ENCODE measurements at regions not wholly inside any gene's neighbourhood (a gene's known extent, or its start where the extent isn't known, plus 50 kb on each side); places are given as distances from the start of the nearest gene placed in this dataset.

DNA sequence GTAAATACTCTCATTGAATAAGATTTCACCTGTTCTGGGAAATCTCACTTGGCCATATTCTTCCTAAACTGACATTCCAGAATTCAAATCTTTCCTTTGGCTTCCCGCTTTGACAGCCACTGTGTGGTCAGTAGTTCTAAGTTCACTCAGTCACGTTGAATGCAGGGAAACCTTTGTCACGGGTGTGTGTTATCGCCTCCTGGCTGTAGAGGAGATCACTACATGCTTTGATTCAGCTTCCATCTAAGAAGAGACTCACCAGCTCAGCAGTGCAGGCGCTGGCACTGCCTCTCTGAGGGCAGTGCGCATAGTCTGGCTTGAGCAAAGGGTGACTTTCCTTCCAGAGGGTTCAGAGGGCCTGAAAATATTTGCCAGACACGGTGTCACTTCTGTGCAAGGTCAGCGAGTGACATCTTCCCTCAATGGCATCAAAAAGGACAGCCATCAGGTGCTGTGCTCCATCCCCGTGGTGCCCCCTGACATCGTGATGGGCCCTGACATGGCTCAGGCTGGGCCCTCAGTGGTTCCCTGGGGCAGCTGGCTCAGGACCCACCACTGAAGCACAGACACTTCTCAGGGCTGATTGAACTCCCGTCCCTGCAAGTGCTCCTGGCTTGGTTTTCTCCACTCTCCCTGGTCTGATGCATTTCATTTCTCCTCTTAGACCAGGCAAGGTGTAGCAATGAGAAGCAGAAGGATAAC lies 635.4 kb upstream of the ARGLU1 start:
- intact Hi-C loops (cut with micrococcal nuclease): no loop called here
- TF ChIP-seq, protein P1, sequence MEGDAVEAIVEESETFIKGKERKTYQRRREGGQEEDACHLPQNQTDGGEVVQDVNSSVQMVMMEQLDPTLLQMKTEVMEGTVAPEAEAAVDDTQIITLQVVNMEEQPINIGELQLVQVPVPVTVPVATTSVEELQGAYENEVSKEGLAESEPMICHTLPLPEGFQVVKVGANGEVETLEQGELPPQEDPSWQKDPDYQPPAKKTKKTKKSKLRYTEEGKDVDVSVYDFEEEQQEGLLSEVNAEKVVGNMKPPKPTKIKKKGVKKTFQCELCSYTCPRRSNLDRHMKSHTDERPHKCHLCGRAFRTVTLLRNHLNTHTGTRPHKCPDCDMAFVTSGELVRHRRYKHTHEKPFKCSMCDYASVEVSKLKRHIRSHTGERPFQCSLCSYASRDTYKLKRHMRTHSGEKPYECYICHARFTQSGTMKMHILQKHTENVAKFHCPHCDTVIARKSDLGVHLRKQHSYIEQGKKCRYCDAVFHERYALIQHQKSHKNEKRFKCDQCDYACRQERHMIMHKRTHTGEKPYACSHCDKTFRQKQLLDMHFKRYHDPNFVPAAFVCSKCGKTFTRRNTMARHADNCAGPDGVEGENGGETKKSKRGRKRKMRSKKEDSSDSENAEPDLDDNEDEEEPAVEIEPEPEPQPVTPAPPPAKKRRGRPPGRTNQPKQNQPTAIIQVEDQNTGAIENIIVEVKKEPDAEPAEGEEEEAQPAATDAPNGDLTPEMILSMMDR (IDR thresholded peaks at IDR 0.05; ENCODE audit: unreplicated experiment): peak; percentile 33
- peak; percentile 30 for DNase-seq (ENCODE audit: unreplicated experiment)
- H3K27me3 Mint-ChIP-seq (ENCODE audit: insufficient read depth, unreplicated experiment): peaks cover 21% of the 10 kb centered on the region
- POLR2A ChIA-PET: no interaction called here
- no peaks in the 10 kb centered on the region for H3K36me3 Mint-ChIP-seq (ENCODE audit: insufficient read depth, unreplicated experiment)
- no peak overlapping the region for H3K4me3 Mint-ChIP-seq (ENCODE audit: unreplicated experiment)
- no peak overlapping the region for H3K27ac Mint-ChIP-seq (ENCODE audit: low read depth, unreplicated experiment)
- H3K4me1 Mint-ChIP-seq (ENCODE audit: insufficient read depth, unreplicated experiment): peaks cover 15% of the 10 kb centered on the region
- BruUV-seq (replicated peaks): no TSS peak
- CTCF ChIA-PET: interaction anchor here (0.6 to 4.5 kb wide), 16 partner anchors 8 to 1129 kb away, joined by 3 to 38 read pairs (median 3); no protein-coding TSS in a partner anchor
- no peaks in the 10 kb centered on the region for H3K9me3 Mint-ChIP-seq (ENCODE audit: unreplicated experiment)

DNA sequence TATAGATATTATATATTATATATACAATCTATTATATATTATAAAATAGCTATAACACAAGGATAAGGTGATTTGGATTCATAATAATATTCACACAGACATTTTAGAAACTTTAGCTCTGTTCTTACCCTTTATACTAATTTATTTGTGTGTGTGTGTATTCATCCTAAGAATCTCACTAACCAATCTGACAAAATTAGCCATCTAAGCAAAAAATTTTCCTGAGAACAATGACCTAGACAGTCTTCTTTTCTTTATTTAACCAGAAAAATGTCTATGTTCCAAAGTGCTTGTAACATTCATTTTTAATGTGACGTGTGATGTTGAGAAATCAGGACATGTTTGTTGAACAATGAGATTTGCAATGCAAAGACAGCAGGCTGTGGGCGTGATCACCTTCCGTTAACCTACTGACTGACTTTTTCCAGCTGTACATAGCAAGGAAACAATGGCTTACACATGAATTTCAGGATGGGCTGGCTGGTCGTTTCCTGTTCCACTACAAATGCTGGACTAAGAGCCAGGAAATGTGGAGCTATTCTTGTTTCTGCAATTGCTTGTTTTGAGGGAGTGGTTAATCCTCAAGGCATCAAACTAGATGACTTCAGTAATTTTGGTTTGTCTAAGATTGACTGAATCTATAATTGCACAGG lies 634.6 kb upstream of the ARGLU1 start:
- H3K4me3 Mint-ChIP-seq (ENCODE audit: unreplicated experiment): no peak overlapping the region
- H3K4me1 Mint-ChIP-seq (ENCODE audit: insufficient read depth, unreplicated experiment): peaks cover 15% of the 10 kb centered on the region
- peak; percentile 79 for DNase-seq (ENCODE audit: unreplicated experiment)
- H3K9me3 Mint-ChIP-seq (ENCODE audit: unreplicated experiment): no peaks in the 10 kb centered on the region
- BruUV-seq (replicated peaks): no TSS peak
- intact Hi-C loops (cut with micrococcal nuclease): no loop called here
- TF ChIP-seq, protein P1 (IDR thresholded peaks at IDR 0.05; ENCODE audit: unreplicated experiment): no peak
- H3K27me3 Mint-ChIP-seq (ENCODE audit: insufficient read depth, unreplicated experiment): peaks cover 13% of the 10 kb centered on the region
- peak overlapping the region; percentile 42 for H3K27ac Mint-ChIP-seq (ENCODE audit: low read depth, unreplicated experiment)
- H3K36me3 Mint-ChIP-seq (ENCODE audit: insufficient read depth, unreplicated experiment): no peaks in the 10 kb centered on the region
- ChIA-PET CTCF (interaction anchor here (0.6 to 4.5 kb wide), 9 partner anchors 9 to 952 kb away, joined by 3 to 38 read pairs (median 3); no protein-coding TSS in a partner anchor), POLR2A (no interaction called here)

DNA sequence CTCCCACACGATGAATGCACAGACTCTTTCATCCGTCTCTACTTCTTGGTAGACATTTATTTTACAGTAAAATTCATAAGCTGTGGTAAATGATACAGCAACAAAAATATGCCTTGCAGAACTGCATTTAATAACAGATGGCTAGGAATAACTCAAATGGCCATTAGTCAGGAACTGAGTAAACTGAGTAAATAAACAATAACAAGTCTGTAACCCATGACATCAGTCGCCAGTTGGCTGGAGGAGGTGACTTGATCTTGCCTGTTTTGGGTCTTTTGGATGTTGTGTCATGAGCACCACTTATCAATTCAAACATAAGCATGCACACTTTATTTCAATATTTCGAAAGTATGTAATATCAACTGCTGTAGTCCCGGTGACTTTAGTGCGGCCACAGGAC lies 632.6 kb upstream of the ARGLU1 start:
- ChIA-PET POLR2A (no interaction called here), CTCF (interaction anchor here (1.1 to 4.5 kb wide), 3 partner anchors 8 to 955 kb away, joined by 5 to 20 read pairs (median 13); no protein-coding TSS in a partner anchor)
- intact Hi-C loops (cut with micrococcal nuclease): no loop called here
- Mint-ChIP-seq H3K4me3 (ENCODE audit: unreplicated experiment) (no peak overlapping the region), H3K27me3 (ENCODE audit: insufficient read depth, unreplicated experiment) (peaks cover 6% of the 10 kb centered on the region), H3K4me1 (ENCODE audit: insufficient read depth, unreplicated experiment) (peaks cover 15% of the 10 kb centered on the region), H3K36me3 (ENCODE audit: insufficient read depth, unreplicated experiment) (no peaks in the 10 kb centered on the region), H3K9me3 (ENCODE audit: unreplicated experiment) (no peaks in the 10 kb centered on the region), H3K27ac (ENCODE audit: low read depth, unreplicated experiment) (no peak overlapping the region)
- TF ChIP-seq, protein P1 (IDR thresholded peaks at IDR 0.05; ENCODE audit: unreplicated experiment): no peak
- no peak for DNase-seq (ENCODE audit: unreplicated experiment)
- BruUV-seq (replicated peaks): no TSS peak

DNA sequence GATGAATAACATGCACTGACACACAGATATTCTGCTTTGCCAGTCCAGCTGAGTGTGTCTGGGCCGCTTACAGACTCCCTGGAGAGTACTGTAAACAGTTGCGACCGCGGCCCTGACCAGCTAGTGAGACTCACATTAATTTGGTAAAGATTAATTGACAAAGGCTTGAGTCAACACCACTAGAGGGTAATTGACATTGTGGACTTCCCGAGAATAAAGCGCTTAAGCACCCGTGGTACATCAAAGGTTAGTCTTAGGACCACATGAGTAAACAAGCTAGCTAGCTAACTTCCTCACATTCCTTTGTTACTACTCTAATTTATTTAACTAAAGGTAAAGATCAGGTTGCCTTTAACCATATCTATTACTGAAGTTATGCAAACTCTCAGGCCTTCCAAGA lies 624.4 kb upstream of the ARGLU1 start:
- Mint-ChIP-seq H3K4me1 (ENCODE audit: insufficient read depth, unreplicated experiment) (no peaks in the 10 kb centered on the region), H3K27me3 (ENCODE audit: insufficient read depth, unreplicated experiment) (no peaks in the 10 kb centered on the region), H3K9me3 (ENCODE audit: unreplicated experiment) (no peaks in the 10 kb centered on the region), H3K36me3 (ENCODE audit: insufficient read depth, unreplicated experiment) (no peaks in the 10 kb centered on the region), H3K4me3 (ENCODE audit: unreplicated experiment) (no peak overlapping the region), H3K27ac (ENCODE audit: low read depth, unreplicated experiment) (no peak overlapping the region)
- no TSS peak for BruUV-seq (replicated peaks)
- intact Hi-C loops (cut with micrococcal nuclease): no loop called here
- ChIA-PET CTCF (interaction anchor here (0.6 to 1.8 kb wide), 4 partner anchors 13 to 1002 kb away, joined by 3 to 6 read pairs (median 4); no protein-coding TSS in a partner anchor), POLR2A (no interaction called here)
- TF ChIP-seq, protein P1 (IDR thresholded peaks at IDR 0.05; ENCODE audit: unreplicated experiment): no peak
- no peak for DNase-seq (ENCODE audit: unreplicated experiment)

Measured in MCF 10A (cell line).